Pancreas (tissue), 10 donors: ENCODE measurements at regions not wholly inside any gene's neighbourhood (a gene's known extent, or its start where the extent isn't known, plus 50 kb on each side); places are given as distances from the start of the nearest gene placed in this dataset.
A peak's percentile ranks its signal among the peaks of the same experiment; 100 is the strongest.

Experiments
- ATAC-seq, 4 donors: fragments of 200-7000 bp; cut with Tn5 transposase; one replicate each; pipeline versions ENCODE4 v1.8.0 to v1.9.1; 2020; ENCODE audit warnings: mild to moderate bottlenecking in 4 of 4, moderate library complexity in 4 of 4
- DNase-seq, 6 donors: peaks; one replicate each; pipeline ENCODE4 v3.0.0-alpha.2; 2020
- FAIRE-seq: peaks from 2 replicates; lab custom pipeline; 2012; peaks lifted over from hg19 to GRCh38; lab: Jason Lieb, UNC
- H3K27ac ChIP-seq, 4 donors: fragments of 200-600 bp; sonication (generic); 1 replicate in 3 of 4; 2 replicates in 1 of 4; pipeline versions ENCODE4 v1.5.0 to v1.8.0; 2020
- H3K27me3 ChIP-seq, 4 donors: fragments of 200-600 bp; one replicate each; pipeline ENCODE4 v1.8.0; 2021
- H3K36me3 ChIP-seq, 3 donors: fragments of 200-600 bp; sonication (generic) in 1 of 3; one replicate each; pipeline versions ENCODE4 v1.5.0 to v1.8.0; 2020 to 2021
- H3K4me1 ChIP-seq, 3 donors: fragments of 200-600 bp; one replicate each; pipeline ENCODE4 v1.8.0; 2021
- H3K4me3 ChIP-seq, 4 donors: fragments of 200-600 bp; sonication (generic) in 2 of 4; one replicate each; pipeline versions ENCODE4 v1.5.0 to v1.8.0; 2020 to 2021
- H3K9me3 ChIP-seq, 4 donors: fragments of 200-600 bp; one replicate each; pipeline ENCODE4 v1.8.0; 2021
- CTCF ChIP-seq, 4 donors: fragments of 200-600 bp; sonication (generic) in 3 of 4; IDR thresholded peaks; one replicate each; pipeline versions ENCODE4 v1.5.0 to v1.8.0; 2021; ENCODE audit warnings: antibody characterized with exemption in 4 of 4
- WGBS, 2 donors: extraction: QIAGEN DNeasy Blood & Tissue Kit; methylation state at CpG; one replicate each; pipeline ENCODE4 v1.1.7; 2013; 5-methylcytosine and 5-hydroxymethylcytosine counted together
- intact Hi-C, 3 donors: fragments of 100-400 bp; cut with DNase I; formaldehyde crosslinking; loops; one replicate each; pipeline versions ENCODE4 v1.11.1 to v1.14.2; 2022
- donor health status: healthy with polysubstance abuse.
- donor health status: DM: no; HTN: no; CAD: no; lungs with moderate emphysema.
- donor health status: DM: no; HTN: no; CAD: no.
- donor health status: control.
- donor health status: control.
- donor health status: Bipolar disorder and iron deficiency.
- donor health status: DM: yes; HTN: yes; CAD: no.
- donor health status: DM: no; HTN: no; CAD: no.
- donor health status: DM: no; HTN: no; CAD: no.
- donor health status: DM: yes; HTN: yes; CAD: no.

- no peak for ATAC-seq
- no peak overlapping the region for H3K27ac ChIP-seq
Observed at GRCh38 chr14:56463271-56463890, 116.2 kb upstream of the TMEM260 start.

GRCh38 chr14:56471056-56471455 lies 108.5 kb upstream of the TMEM260 start:
- Histone ChIP-seq H3K9me3 (no peaks in the 10 kb centered on the region), H3K27me3 (no peaks in the 10 kb centered on the region), H3K4me1 (no peaks in the 10 kb centered on the region), H3K27ac (no peak overlapping the region), H3K4me3 (no peak overlapping the region), H3K36me3 (no peaks in the 10 kb centered on the region)
- ATAC-seq = no peak
- TF ChIP-seq CTCF (IDR thresholded peaks at IDR 0.05) = no peak
- intact Hi-C loops = loop anchor here in 1 of 3 donors (10.0 kb wide), 2 partner anchors 766 to 1036 kb away; no protein-coding TSS in a partner anchor
- WGBS, 2 donors = 89 to 92% methylated on average over 8 of the region's 8 CpGs
- peak in 1 of 6 donors; percentile 59 for DNase-seq
- FAIRE-seq = no peak

More at GRCh38 chr14:56463271-56463890, 116.2 kb upstream of the TMEM260 start:
- Histone ChIP-seq H3K4me1 (no peaks in the 10 kb centered on the region), H3K9me3 (no peaks in the 10 kb centered on the region), H3K36me3 (no peaks in the 10 kb centered on the region), H3K27me3 (no peaks in the 10 kb centered on the region), H3K4me3 (no peak overlapping the region)
- TF ChIP-seq CTCF (IDR thresholded peaks at IDR 0.05) = no peak
- 82 to 90% methylated on average over 3 of the region's 3 CpGs for WGBS, 2 donors
- FAIRE-seq (no peak), DNase-seq (no peak)
- intact Hi-C loops = no loop called here

GRCh38 chr14:56474419-56475022 lies 105.1 kb upstream of the TMEM260 start:
- H3K4me3 ChIP-seq = no peak overlapping the region
- no peaks in the 10 kb centered on the region for H3K4me1 ChIP-seq
- H3K36me3 ChIP-seq = no peaks in the 10 kb centered on the region
- ATAC-seq = peak; percentile 56 to 80 (median 74)
- TF ChIP-seq CTCF (IDR thresholded peaks at IDR 0.05) = peak; percentile 23 to 74 (median 49)
- DNase-seq = no peak
- intact Hi-C loops = loop anchor here in 1 of 3 donors (10.0 kb wide), 2 partner anchors 770 to 1040 kb away; no protein-coding TSS in a partner anchor
- no peak overlapping the region for H3K27ac ChIP-seq
- 10 to 13% methylated on average over 8 of the region's 8 CpGs for WGBS, 2 donors
- H3K27me3 ChIP-seq = no peaks in the 10 kb centered on the region
- peak; percentile 92 for FAIRE-seq
- H3K9me3 ChIP-seq = no peaks in the 10 kb centered on the region

GRCh38 chr14:56482310-56482911 lies 97.2 kb upstream of the TMEM260 start:
- H3K4me1 ChIP-seq = no peaks in the 10 kb centered on the region
- no peak for TF ChIP-seq CTCF (IDR thresholded peaks at IDR 0.05)
- H3K27ac ChIP-seq = no peak overlapping the region
- DNase-seq = no peak
- intact Hi-C loops = no loop called here
- FAIRE-seq = no peak
- ATAC-seq = peak in 2 of 4 donors; percentile 30 to 47
- WGBS, 2 donors = 65 to 71% methylated on average over 5 of the region's 5 CpGs
- no peaks in the 10 kb centered on the region for H3K36me3 ChIP-seq
- no peak overlapping the region for H3K4me3 ChIP-seq
- no peaks in the 10 kb centered on the region for H3K9me3 ChIP-seq
- no peaks in the 10 kb centered on the region for H3K27me3 ChIP-seq
